HG02885 (cell line): ENCODE measurements at regions not wholly inside any gene's neighbourhood (a gene's known extent, or its start where the extent isn't known, plus 50 kb on each side); places are given as distances from the start of the nearest gene placed in this dataset.
"Not testable (repeated sequence)": the region's sequence is repeated elsewhere in the genome, so short reads cannot be mapped to it uniquely, and the experiment has no call there.

Experiments used
- ATAC-seq: cut with Tn5 transposase; IDR thresholded peaks from one replicate; pipeline ENCODE4 v1.9.1; 2021; ENCODE audit warnings: mild to moderate bottlenecking; ENCODE audit not compliant: unreplicated experiment, poor library complexity

- not testable (repeated sequence) for ATAC-seq
These were observed 692.1 kb downstream of the TTLL7 start for GRCh38 chr1:83306811-83307210.

GRCh38 chr1:83295594-83295993 is 703.3 kb downstream of the TTLL7 start:
- not testable (repeated sequence) for ATAC-seq

- ATAC-seq: not testable (repeated sequence)
These were observed 711.5 kb downstream of the TTLL7 start for GRCh38 chr1:83287391-83287790.

- ATAC-seq: not testable (repeated sequence)
These were observed 724.3 kb downstream of the TTLL7 start for GRCh38 chr1:83274656-83275055.

- ATAC-seq: not testable (repeated sequence)
These were observed 726.4 kb downstream of the TTLL7 start for GRCh38 chr1:83272484-83272883.

- not testable (repeated sequence) for ATAC-seq
These were observed 727.1 kb downstream of the TTLL7 start for GRCh38 chr1:83271834-83272233.

- peak; percentile 90 for ATAC-seq
These were observed 728.1 kb downstream of the TTLL7 start for GRCh38 chr1:83270801-83271200.

GRCh38 chr1:83263808-83264207 is 735.1 kb downstream of the TTLL7 start:
- not testable (repeated sequence) for ATAC-seq

- ATAC-seq: not testable (repeated sequence)
These were observed 747.2 kb downstream of the TTLL7 start for GRCh38 chr1:83251687-83252086.

GRCh38 chr1:83246780-83247179 is 752.2 kb downstream of the TTLL7 start:
- ATAC-seq: not testable (repeated sequence)

- ATAC-seq: not testable (repeated sequence)
These were observed 754.1 kb downstream of the TTLL7 start for GRCh38 chr1:83244832-83245231.

GRCh38 chr1:83239568-83239967 is 759.4 kb downstream of the TTLL7 start:
- ATAC-seq: not testable (repeated sequence)

GRCh38 chr1:83238654-83239053 is 760.3 kb downstream of the TTLL7 start:
- ATAC-seq: not testable (repeated sequence)

GRCh38 chr1:83219788-83220187 is 779.1 kb downstream of the TTLL7 start:
- ATAC-seq: not testable (repeated sequence)

GRCh38 chr1:83218036-83218716 is 780.8 kb downstream of the TTLL7 start:
- ATAC-seq: not testable (repeated sequence)

- not testable (repeated sequence) for ATAC-seq
These were observed 784.6 kb downstream of the TTLL7 start for GRCh38 chr1:83214317-83214716.

- ATAC-seq: not testable (repeated sequence)
These were observed 785.3 kb downstream of the TTLL7 start for GRCh38 chr1:83213648-83214047.

- not testable (repeated sequence) for ATAC-seq
These were observed 786.9 kb downstream of the TTLL7 start for GRCh38 chr1:83212033-83212432.

GRCh38 chr1:83208540-83208939 is 790.4 kb downstream of the TTLL7 start:
- ATAC-seq: not testable (repeated sequence)

GRCh38 chr1:83194610-83195009 is 804.3 kb downstream of the TTLL7 start:
- not testable (repeated sequence) for ATAC-seq

GRCh38 chr1:83182033-83182728 is 816.8 kb downstream of the TTLL7 start:
- not testable (repeated sequence) for ATAC-seq
